ENCODE measurements at regions not wholly inside any gene's neighbourhood (a gene's known extent, or its start where the extent isn't known, plus 50 kb on each side); places are given as distances from the start of the nearest gene placed in this dataset.

- TF ChIP-seq CTCF (IDR thresholded peaks at IDR 0.05): no peak
Measured at GRCh38 chr3:84536916-84537315, 421.9 kb upstream of the CADM2 start.

- no peak for TF ChIP-seq CTCF (IDR thresholded peaks at IDR 0.05)
Measured at GRCh38 chr3:84538597-84538996, 420.2 kb upstream of the CADM2 start.

- no peak for TF ChIP-seq CTCF (IDR thresholded peaks at IDR 0.05)
Measured at GRCh38 chr3:84547207-84547606, 411.6 kb upstream of the CADM2 start.

GRCh38 chr3:84547971-84548970, 410.5 kb upstream of the CADM2 start:
- TF ChIP-seq CTCF (IDR thresholded peaks at IDR 0.05): peak; percentile 64; the same call in 1 of the 2 replicates

- no peak for TF ChIP-seq CTCF (IDR thresholded peaks at IDR 0.05)
Measured at GRCh38 chr3:84555629-84556028, 403.2 kb upstream of the CADM2 start.

- TF ChIP-seq CTCF (IDR thresholded peaks at IDR 0.05): no peak
Measured at GRCh38 chr3:84566256-84566655, 392.5 kb upstream of the CADM2 start.

GRCh38 chr3:84567796-84568195, 391.0 kb upstream of the CADM2 start:
- TF ChIP-seq CTCF (IDR thresholded peaks at IDR 0.05): no peak

Data from LNCAP (cell line).